ENCODE measurements at regions not wholly inside any gene's neighbourhood (a gene's known extent, or its start where the extent isn't known, plus 50 kb on each side); places are given as distances from the start of the nearest gene placed in this dataset.
"Not testable (repeated sequence)": the region's sequence is repeated elsewhere in the genome, so short reads cannot be mapped to it uniquely, and the experiment has no call there.

DNA sequence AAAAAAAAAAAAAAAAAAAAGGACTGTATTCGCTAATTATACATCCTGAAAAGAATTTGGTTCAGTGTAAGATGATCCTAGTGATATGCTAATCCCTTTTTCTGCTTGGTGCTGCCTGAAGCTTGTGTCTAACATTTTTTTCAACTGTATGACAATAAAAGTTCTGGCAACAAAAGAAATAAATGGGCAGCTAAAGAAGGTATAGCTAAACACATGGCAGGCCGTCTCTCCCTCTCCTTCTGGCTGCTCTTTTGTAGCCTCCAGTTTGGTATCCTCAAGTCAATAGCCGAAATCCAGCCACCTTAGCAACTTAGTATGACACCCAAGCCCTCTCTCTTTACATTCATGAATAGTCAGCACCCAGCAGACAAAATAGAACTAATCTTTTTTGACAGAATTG is 198.3 kb upstream of the OTX2 start:
- POLR2A ChIA-PET, result no interaction called here
- CTCF ChIA-PET, result no interaction called here
- Mint-ChIP-seq H3K4me1 (no peaks in the 10 kb centered on the region), H3K27ac (no peak overlapping the region), H3K27me3 (peaks cover 20% of the 10 kb centered on the region), H3K4me3 (no peak overlapping the region), H3K9me3 (peaks cover 2% of the 10 kb centered on the region), H3K36me3 (ENCODE audit: low read depth) (no peaks in the 10 kb centered on the region)
- DNase-seq, result no peak

DNA sequence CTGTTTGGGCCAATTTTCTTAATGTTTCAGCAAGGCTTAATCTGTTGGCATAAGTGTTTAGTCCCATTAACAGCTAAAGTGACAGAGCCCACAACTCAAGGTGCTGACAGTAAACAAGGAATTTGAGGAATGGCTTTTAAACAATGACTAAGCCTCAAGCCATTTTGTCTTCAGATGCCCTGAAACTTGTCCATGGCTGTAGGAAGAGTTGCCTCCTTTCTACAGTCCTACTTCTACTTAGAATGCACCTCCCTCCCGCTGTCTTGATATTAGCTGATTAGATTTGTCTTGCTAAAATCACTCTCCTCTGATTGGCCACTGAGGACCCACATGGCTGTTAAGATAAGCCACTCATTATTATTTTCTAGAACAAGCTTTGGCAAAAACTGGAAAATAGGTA is 188.4 kb upstream of the OTX2 start:
- no peaks in the 10 kb centered on the region for H3K27me3 Mint-ChIP-seq
- no peak for DNase-seq
- H3K4me1 Mint-ChIP-seq, result no peaks in the 10 kb centered on the region
- CTCF ChIA-PET, result no interaction called here
- no peaks in the 10 kb centered on the region for H3K9me3 Mint-ChIP-seq
- POLR2A ChIA-PET, result no interaction called here
- H3K36me3 Mint-ChIP-seq (ENCODE audit: low read depth), result no peaks in the 10 kb centered on the region
- H3K4me3 Mint-ChIP-seq, result no peak overlapping the region
- no peak overlapping the region for H3K27ac Mint-ChIP-seq

- DNase-seq, result no peak
- POLR2A ChIA-PET, result interaction anchor here (0.6 kb wide), 1 partner anchor 272 kb away, joined by 3 read pairs; no protein-coding TSS in a partner anchor
- Mint-ChIP-seq H3K9me3 (no peaks in the 10 kb centered on the region), H3K27me3 (no peaks in the 10 kb centered on the region), H3K27ac (no peak overlapping the region), H3K4me3 (no peak overlapping the region), H3K36me3 (ENCODE audit: low read depth) (no peaks in the 10 kb centered on the region), H3K4me1 (no peaks in the 10 kb centered on the region)
- CTCF ChIA-PET, result interaction anchor here (0.6 kb wide), 1 partner anchor 192 kb away, joined by 3 read pairs; no protein-coding TSS in a partner anchor
Observed at GRCh38 chr14:56996721-56997399, 186.6 kb upstream of the OTX2 start.

GRCh38 chr14:56995010-56995409 is 184.7 kb upstream of the OTX2 start:
- no peak for DNase-seq
- Mint-ChIP-seq H3K36me3 (ENCODE audit: low read depth) (no peaks in the 10 kb centered on the region), H3K9me3 (peaks cover 4% of the 10 kb centered on the region), H3K4me3 (no peak overlapping the region), H3K27ac (no peak overlapping the region), H3K27me3 (no peaks in the 10 kb centered on the region), H3K4me1 (no peaks in the 10 kb centered on the region)
- CTCF ChIA-PET, result no interaction called here
- POLR2A ChIA-PET, result no interaction called here

- Mint-ChIP-seq H3K27me3 (no peaks in the 10 kb centered on the region), H3K27ac (no peak overlapping the region), H3K36me3 (ENCODE audit: low read depth) (no peaks in the 10 kb centered on the region), H3K4me3 (no peak overlapping the region), H3K4me1 (no peaks in the 10 kb centered on the region), H3K9me3 (peaks cover 7% of the 10 kb centered on the region)
- POLR2A ChIA-PET, result no interaction called here
- CTCF ChIA-PET, result no interaction called here
- DNase-seq, result no peak
Observed at GRCh38 chr14:56992332-56992820, 182.1 kb upstream of the OTX2 start.

- H3K4me1 Mint-ChIP-seq; H3K9me3 Mint-ChIP-seq; DNase-seq; H3K4me3 Mint-ChIP-seq; H3K27ac Mint-ChIP-seq; CTCF ChIA-PET; H3K27me3 Mint-ChIP-seq; POLR2A ChIA-PET; H3K36me3 Mint-ChIP-seq (ENCODE audit: low read depth): not testable (repeated sequence)
Observed at GRCh38 chr14:56990991-56991627, 180.8 kb upstream of the OTX2 start.

GRCh38 chr14:56989359-56989758 is 179.1 kb upstream of the OTX2 start:
- CTCF ChIA-PET, result no interaction called here
- Mint-ChIP-seq H3K27ac (no peak overlapping the region), H3K4me1 (no peaks in the 10 kb centered on the region), H3K9me3 (peaks cover 7% of the 10 kb centered on the region), H3K4me3 (no peak overlapping the region), H3K36me3 (ENCODE audit: low read depth) (no peaks in the 10 kb centered on the region), H3K27me3 (no peaks in the 10 kb centered on the region)
- POLR2A ChIA-PET, result no interaction called here
- no peak for DNase-seq

- Mint-ChIP-seq H3K4me1 (no peaks in the 10 kb centered on the region), H3K36me3 (ENCODE audit: low read depth) (no peaks in the 10 kb centered on the region), H3K4me3 (no peak overlapping the region), H3K27me3 (peaks cover 2% of the 10 kb centered on the region), H3K27ac (no peak overlapping the region), H3K9me3 (no peaks in the 10 kb centered on the region)
- no peak for DNase-seq
- POLR2A ChIA-PET, result no interaction called here
- CTCF ChIA-PET, result no interaction called here
Observed at GRCh38 chr14:56979936-56980335, 169.7 kb upstream of the OTX2 start.

- Mint-ChIP-seq H3K27me3 (peaks cover 2% of the 10 kb centered on the region), H3K4me3 (no peak overlapping the region), H3K4me1 (no peaks in the 10 kb centered on the region), H3K27ac (no peak overlapping the region), H3K36me3 (ENCODE audit: low read depth) (no peaks in the 10 kb centered on the region), H3K9me3 (no peaks in the 10 kb centered on the region)
- ChIA-PET POLR2A (no interaction called here), CTCF (no interaction called here)
- DNase-seq, result no peak
Observed at GRCh38 chr14:56976211-56976610, 165.9 kb upstream of the OTX2 start.

DNA sequence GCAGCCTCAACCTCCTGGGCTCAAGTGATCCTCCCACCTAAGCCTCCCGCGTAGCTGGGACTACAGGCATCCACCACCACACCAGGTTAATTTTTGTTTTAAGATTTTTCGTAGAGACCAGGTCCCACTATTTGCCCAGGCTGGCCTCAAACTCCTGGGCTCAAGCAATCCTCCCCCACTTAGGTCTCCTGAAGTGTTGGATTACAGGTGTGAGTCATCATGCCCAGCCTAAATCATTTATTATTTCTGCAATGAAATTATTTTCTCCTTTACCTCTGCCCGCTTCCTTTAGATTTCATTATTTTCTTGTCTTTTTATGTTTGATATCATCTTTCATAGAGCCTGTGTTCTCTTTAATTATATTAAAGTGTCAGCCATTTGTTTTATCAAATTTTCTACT is 165.2 kb upstream of the OTX2 start:
- CTCF ChIA-PET, result no interaction called here
- no peak for DNase-seq
- Mint-ChIP-seq H3K4me3 (no peak overlapping the region), H3K9me3 (no peaks in the 10 kb centered on the region), H3K4me1 (no peaks in the 10 kb centered on the region), H3K36me3 (ENCODE audit: low read depth) (no peaks in the 10 kb centered on the region), H3K27me3 (peaks cover under 1% of the 10 kb centered on the region), H3K27ac (no peak overlapping the region)
- POLR2A ChIA-PET, result no interaction called here

DNA sequence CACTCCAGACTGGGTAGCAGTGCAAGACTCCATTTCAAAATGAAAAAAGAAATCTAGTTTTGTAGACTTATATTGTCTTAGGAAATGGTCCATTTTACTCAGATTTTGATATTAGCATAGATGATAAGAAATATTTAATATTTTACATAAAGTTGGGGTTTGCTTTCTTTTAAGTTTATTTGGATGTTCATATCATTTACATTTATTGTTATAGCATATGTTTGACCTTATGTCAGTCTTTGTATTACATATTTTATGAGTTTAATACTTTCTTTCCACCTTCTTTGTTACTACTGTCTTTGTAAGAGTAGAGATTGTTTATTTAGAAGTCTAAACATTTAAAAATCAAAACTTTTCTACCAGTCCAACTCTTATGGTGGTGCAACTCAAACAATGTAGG is 162.7 kb upstream of the OTX2 start:
- Mint-ChIP-seq H3K36me3 (ENCODE audit: low read depth) (no peaks in the 10 kb centered on the region), H3K9me3 (no peaks in the 10 kb centered on the region), H3K4me1 (no peaks in the 10 kb centered on the region), H3K4me3 (no peak overlapping the region), H3K27ac (no peak overlapping the region), H3K27me3 (no peaks in the 10 kb centered on the region)
- CTCF ChIA-PET, result no interaction called here
- POLR2A ChIA-PET, result no interaction called here
- DNase-seq, result no peak

GRCh38 chr14:56964895-56965294 is 154.6 kb upstream of the OTX2 start:
- CTCF ChIA-PET, result no interaction called here
- peaks cover 3% of the 10 kb centered on the region for H3K27me3 Mint-ChIP-seq
- no peak overlapping the region for H3K4me3 Mint-ChIP-seq
- DNase-seq, result no peak
- no peaks in the 10 kb centered on the region for H3K4me1 Mint-ChIP-seq
- no peaks in the 10 kb centered on the region for H3K36me3 Mint-ChIP-seq (ENCODE audit: low read depth)
- H3K27ac Mint-ChIP-seq, result no peak overlapping the region
- no peaks in the 10 kb centered on the region for H3K9me3 Mint-ChIP-seq
- POLR2A ChIA-PET, result no interaction called here

DNA sequence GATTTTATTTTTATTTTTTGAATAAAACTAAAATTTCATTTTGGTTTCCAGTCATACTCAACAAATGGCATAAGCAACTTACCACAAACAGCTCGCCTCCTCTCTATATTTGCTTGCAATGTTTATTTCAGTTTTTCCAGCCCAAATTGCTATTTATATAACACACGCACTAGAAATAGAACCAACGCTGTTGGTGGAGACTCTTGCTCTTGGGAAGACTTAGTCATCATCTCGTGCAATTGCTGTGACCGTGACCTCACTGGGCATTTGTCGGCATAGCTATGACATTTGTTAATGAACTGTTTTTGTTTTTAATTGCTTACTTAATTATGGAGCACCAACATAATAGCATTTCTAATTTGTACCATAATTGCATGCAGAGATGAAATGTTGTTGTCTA is 153.1 kb upstream of the OTX2 start:
- POLR2A ChIA-PET, result no interaction called here
- no peaks in the 10 kb centered on the region for H3K9me3 Mint-ChIP-seq

GRCh38 chr14:56962444-56963080 is 152.3 kb upstream of the OTX2 start:
- Mint-ChIP-seq H3K27me3 (peaks cover 6% of the 10 kb centered on the region), H3K36me3 (ENCODE audit: low read depth) (no peaks in the 10 kb centered on the region), H3K4me3 (no peak overlapping the region), H3K4me1 (no peaks in the 10 kb centered on the region), H3K27ac (no peak overlapping the region), H3K9me3 (no peaks in the 10 kb centered on the region)
- ChIA-PET POLR2A (no interaction called here), CTCF (no interaction called here)
- DNase-seq, result no peak

More for the DNA sequence above, 153.1 kb upstream of the OTX2 start:
- H3K4me1 Mint-ChIP-seq, result no peaks in the 10 kb centered on the region
- no peak overlapping the region for H3K4me3 Mint-ChIP-seq
- no peak overlapping the region for H3K27ac Mint-ChIP-seq
- no peaks in the 10 kb centered on the region for H3K36me3 Mint-ChIP-seq (ENCODE audit: low read depth)
- no peak for DNase-seq
- peaks cover 6% of the 10 kb centered on the region for H3K27me3 Mint-ChIP-seq
- CTCF ChIA-PET, result no interaction called here

All from activated CD4-positive, alpha-beta T cell treated with anti-CD3 and anti-CD28 coated beads, Interleukin-2, amount 10 ng/mL, durations not matched to agents 7 days and 5 days (primary cell).